ENCODE measurements at regions not wholly inside any gene's neighbourhood (a gene's known extent, or its start where the extent isn't known, plus 50 kb on each side); places are given as distances from the start of the nearest gene placed in this dataset.

GRCh38 chr15:61309617-61310016 lies 80.5 kb upstream of the RORA start:
- H3K36me3 ChIP-seq = no peaks in the 10 kb centered on the region
- no peaks in the 10 kb centered on the region for H3K4me1 ChIP-seq
- no peak for DNase-seq
- TF ChIP-seq, protein P1, sequence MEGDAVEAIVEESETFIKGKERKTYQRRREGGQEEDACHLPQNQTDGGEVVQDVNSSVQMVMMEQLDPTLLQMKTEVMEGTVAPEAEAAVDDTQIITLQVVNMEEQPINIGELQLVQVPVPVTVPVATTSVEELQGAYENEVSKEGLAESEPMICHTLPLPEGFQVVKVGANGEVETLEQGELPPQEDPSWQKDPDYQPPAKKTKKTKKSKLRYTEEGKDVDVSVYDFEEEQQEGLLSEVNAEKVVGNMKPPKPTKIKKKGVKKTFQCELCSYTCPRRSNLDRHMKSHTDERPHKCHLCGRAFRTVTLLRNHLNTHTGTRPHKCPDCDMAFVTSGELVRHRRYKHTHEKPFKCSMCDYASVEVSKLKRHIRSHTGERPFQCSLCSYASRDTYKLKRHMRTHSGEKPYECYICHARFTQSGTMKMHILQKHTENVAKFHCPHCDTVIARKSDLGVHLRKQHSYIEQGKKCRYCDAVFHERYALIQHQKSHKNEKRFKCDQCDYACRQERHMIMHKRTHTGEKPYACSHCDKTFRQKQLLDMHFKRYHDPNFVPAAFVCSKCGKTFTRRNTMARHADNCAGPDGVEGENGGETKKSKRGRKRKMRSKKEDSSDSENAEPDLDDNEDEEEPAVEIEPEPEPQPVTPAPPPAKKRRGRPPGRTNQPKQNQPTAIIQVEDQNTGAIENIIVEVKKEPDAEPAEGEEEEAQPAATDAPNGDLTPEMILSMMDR (IDR thresholded peaks at IDR 0.05) = no peak
- no peak for TF ChIP-seq POLR2A (IDR thresholded peaks at IDR 0.05)
- intact Hi-C loops (cut with DNase I) = no loop called here
- H3K27me3 ChIP-seq = no peaks in the 10 kb centered on the region
- no peak overlapping the region for H3K4me3 ChIP-seq (replicated peaks in 1 of 3)
- WGBS, 2 donors = 88 to 91% methylated on average over 5 of the region's 5 CpGs
- H3K9me3 ChIP-seq = no peaks in the 10 kb centered on the region
- H3K27ac ChIP-seq = no peak overlapping the region

DNA sequence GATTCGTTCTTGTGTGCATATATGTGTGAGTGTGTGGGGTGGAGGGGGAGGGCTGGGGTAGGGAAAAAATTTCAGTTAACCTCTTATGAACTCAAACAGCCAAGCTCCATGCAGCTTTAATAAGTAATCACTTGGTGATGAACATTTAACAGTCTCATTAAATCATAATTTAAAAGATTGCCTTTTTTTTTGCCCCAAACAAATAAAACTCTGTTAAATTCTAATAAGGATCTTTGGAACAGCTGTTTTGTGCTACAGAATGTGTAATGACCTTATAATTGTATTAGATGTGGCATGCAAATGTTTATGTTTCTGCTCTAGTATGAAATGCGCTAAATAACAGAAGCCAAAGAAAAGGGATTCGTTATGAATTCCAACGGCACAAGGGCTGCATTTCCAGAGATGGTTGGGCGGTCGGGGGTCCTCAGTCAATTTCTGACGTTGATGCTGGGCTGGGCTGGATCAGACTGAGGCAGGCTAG lies 80.0 kb upstream of the RORA start:
- H3K9me3 ChIP-seq = no peaks in the 10 kb centered on the region
- H3K27ac ChIP-seq = no peak overlapping the region
- no peaks in the 10 kb centered on the region for H3K4me1 ChIP-seq
- no peaks in the 10 kb centered on the region for H3K36me3 ChIP-seq
- intact Hi-C loops (cut with DNase I) = no loop called here
- no peak overlapping the region for H3K4me3 ChIP-seq (replicated peaks in 1 of 3)
- 65 to 66% methylated on average over 7 of the region's 7 CpGs for WGBS, 2 donors
- DNase-seq = no peak
- TF ChIP-seq, protein P1 (IDR thresholded peaks at IDR 0.05) = no peak
- no peak for TF ChIP-seq POLR2A (IDR thresholded peaks at IDR 0.05)
- no peaks in the 10 kb centered on the region for H3K27me3 ChIP-seq

DNA sequence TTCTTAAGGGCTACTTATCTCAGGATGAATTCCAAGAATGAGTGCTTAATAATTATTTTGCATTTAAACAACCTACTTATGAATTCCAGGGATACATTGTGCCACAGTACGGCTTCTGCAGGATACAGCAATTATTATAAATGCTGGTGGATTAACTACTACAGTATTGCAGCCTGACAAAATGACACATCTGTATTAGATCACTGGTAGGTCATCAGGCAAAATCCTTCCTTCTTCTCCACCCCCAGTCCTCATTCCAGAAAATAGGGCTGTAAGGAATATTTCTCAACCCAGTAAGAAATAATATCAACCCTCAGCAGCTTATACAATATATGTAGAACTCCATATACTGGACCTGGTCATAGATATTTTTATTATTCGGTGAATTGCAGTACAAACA lies 79.3 kb upstream of the RORA start:
- TF ChIP-seq, protein P1 (IDR thresholded peaks at IDR 0.05) = no peak
- TF ChIP-seq POLR2A (IDR thresholded peaks at IDR 0.05) = no peak
- Histone ChIP-seq H3K27ac (no peak overlapping the region), H3K9me3 (no peaks in the 10 kb centered on the region), H3K36me3 (no peaks in the 10 kb centered on the region), H3K4me3 (replicated peaks in 1 of 3) (no peak overlapping the region), H3K27me3 (no peaks in the 10 kb centered on the region), H3K4me1 (no peaks in the 10 kb centered on the region)
- no peak for DNase-seq
- intact Hi-C loops (cut with DNase I) = no loop called here
- WGBS, 2 donors = 80 to 88% methylated on average over 2 of the region's 2 CpGs

DNA sequence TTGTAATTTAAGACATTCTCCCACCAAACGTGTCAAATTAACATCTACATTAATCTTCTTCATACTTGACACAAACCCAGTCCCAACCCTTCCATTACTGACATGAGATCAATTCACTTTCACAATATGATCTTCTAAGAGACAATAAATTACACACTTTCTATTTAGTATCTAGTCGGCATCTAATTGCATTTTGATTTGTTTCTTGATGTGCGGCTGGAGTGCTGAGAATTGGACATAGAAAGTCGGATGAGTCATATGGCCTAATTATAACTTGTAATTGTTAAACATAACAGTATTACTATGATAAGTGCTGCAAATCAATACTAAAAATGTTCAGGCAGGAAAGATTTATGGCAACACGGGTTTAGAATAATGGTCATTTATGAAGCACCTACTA lies 78.4 kb upstream of the RORA start:
- 84 to 85% methylated on average over 5 of the region's 5 CpGs for WGBS, 2 donors
- TF ChIP-seq, protein P1 (IDR thresholded peaks at IDR 0.05) = no peak
- TF ChIP-seq POLR2A (IDR thresholded peaks at IDR 0.05) = no peak
- Histone ChIP-seq H3K36me3 (no peaks in the 10 kb centered on the region), H3K4me3 (replicated peaks in 1 of 3) (no peak overlapping the region), H3K9me3 (no peaks in the 10 kb centered on the region), H3K27me3 (no peaks in the 10 kb centered on the region), H3K4me1 (no peaks in the 10 kb centered on the region), H3K27ac (no peak overlapping the region)
- DNase-seq = no peak
- intact Hi-C loops (cut with DNase I) = no loop called here

DNA sequence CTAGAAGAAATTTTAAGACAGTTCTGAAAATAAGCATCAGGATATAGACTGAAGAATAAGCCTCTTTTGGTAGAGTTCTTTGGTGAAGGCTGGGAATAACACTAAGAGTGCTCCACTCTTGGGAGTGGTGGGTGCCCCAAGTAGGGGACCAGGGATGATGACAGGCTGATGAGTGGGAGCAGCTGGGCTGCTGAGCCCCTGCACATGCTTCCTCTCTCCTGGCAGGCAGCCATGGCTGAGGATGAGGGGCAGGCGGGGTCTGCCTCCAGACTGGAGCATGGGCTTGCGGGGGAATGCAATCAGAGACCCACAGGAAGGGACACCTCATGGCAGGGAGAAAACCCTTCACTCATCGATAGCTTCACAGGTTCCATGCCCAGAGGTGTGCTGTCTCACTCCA lies 72.6 kb upstream of the RORA start:
- Histone ChIP-seq H3K27me3 (no peaks in the 10 kb centered on the region), H3K9me3 (no peaks in the 10 kb centered on the region), H3K36me3 (no peaks in the 10 kb centered on the region), H3K4me1 (peaks cover 5% of the 10 kb centered on the region in 2 donors), H3K4me3 (replicated peaks in 1 of 3) (no peak overlapping the region), H3K27ac (no peak overlapping the region)
- 91 to 100% methylated on average over 3 of the region's 3 CpGs for WGBS, 2 donors
- intact Hi-C loops (cut with DNase I) = no loop called here
- no peak for DNase-seq
- TF ChIP-seq, protein P1 (IDR thresholded peaks at IDR 0.05) = no peak
- no peak for TF ChIP-seq POLR2A (IDR thresholded peaks at IDR 0.05)
